Choroid plexus epithelial cell (primary cell): ENCODE measurements at regions not wholly inside any gene's neighbourhood (a gene's known extent, or its start where the extent isn't known, plus 50 kb on each side); places are given as distances from the start of the nearest gene placed in this dataset.

Source experiments
- DNase-seq: peaks from one replicate; pipeline ENCODE4 v3.0.0-alpha.2; 2010; ENCODE audit warnings: low read depth
- H3K4me3 ChIP-seq: 2 replicates; pipeline ENCODE4 v1.5.1; 2011; ENCODE audit warnings: low read depth, mild to moderate bottlenecking, control low read depth, low read length, moderate library complexity
- TF ChIP-seq, protein P1 (sequence below): conservative IDR thresholded peaks from 2 replicates; pipeline ENCODE4 v1.5.1; 2011; ENCODE audit warnings: low read depth, mild to moderate bottlenecking, control low read depth, inconsistent platforms, low read length, moderate library complexity

GRCh38 chr4:148515248-148515647, 73.0 kb upstream of the NR3C2 start:
- TF ChIP-seq, protein P1, sequence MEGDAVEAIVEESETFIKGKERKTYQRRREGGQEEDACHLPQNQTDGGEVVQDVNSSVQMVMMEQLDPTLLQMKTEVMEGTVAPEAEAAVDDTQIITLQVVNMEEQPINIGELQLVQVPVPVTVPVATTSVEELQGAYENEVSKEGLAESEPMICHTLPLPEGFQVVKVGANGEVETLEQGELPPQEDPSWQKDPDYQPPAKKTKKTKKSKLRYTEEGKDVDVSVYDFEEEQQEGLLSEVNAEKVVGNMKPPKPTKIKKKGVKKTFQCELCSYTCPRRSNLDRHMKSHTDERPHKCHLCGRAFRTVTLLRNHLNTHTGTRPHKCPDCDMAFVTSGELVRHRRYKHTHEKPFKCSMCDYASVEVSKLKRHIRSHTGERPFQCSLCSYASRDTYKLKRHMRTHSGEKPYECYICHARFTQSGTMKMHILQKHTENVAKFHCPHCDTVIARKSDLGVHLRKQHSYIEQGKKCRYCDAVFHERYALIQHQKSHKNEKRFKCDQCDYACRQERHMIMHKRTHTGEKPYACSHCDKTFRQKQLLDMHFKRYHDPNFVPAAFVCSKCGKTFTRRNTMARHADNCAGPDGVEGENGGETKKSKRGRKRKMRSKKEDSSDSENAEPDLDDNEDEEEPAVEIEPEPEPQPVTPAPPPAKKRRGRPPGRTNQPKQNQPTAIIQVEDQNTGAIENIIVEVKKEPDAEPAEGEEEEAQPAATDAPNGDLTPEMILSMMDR = no peak
- H3K4me3 ChIP-seq = no peak overlapping the region
- peak; percentile 52 for DNase-seq

DNA sequence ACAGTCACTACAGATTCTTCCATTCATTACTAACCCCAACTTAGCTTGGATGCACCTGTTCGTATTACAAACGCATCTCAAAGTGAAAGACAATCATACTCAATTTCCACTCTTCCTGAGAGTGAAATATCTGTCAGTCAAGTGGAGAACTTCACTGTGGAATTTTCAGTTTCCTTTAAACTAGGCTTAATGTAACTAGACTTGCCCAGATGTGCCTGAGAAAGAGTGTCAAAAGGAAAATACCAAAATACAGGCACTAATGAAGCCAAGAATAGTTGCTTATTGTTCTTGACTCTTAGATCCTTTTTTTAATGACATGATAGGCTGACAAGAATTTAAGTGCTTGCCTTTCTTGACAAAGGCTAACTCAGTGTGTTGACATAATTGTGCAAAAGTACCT, 72.4 kb upstream of the NR3C2 start:
- TF ChIP-seq, protein P1 = no peak
- DNase-seq = no peak
- H3K4me3 ChIP-seq = no peak overlapping the region

GRCh38 chr4:148514041-148514440, 71.8 kb upstream of the NR3C2 start:
- TF ChIP-seq, protein P1 = no peak
- H3K4me3 ChIP-seq = no peak overlapping the region
- no peak for DNase-seq

- H3K4me3 ChIP-seq = no peak overlapping the region
- DNase-seq = no peak
- TF ChIP-seq, protein P1 = no peak
Measured at GRCh38 chr4:148510211-148510610, 68.0 kb upstream of the NR3C2 start.

GRCh38 chr4:148503681-148504080, 61.5 kb upstream of the NR3C2 start:
- no peak overlapping the region for H3K4me3 ChIP-seq
- no peak for DNase-seq

GRCh38 chr4:148497258-148497657, 55.0 kb upstream of the NR3C2 start:
- TF ChIP-seq, protein P1 = no peak
- H3K4me3 ChIP-seq = no peak overlapping the region
- no peak for DNase-seq

More at GRCh38 chr4:148503681-148504080, 61.5 kb upstream of the NR3C2 start:
- TF ChIP-seq, protein P1 = no peak

- DNase-seq = no peak
Measured at GRCh38 chr4:148495463-148495862, 53.2 kb upstream of the NR3C2 start.

More at GRCh38 chr4:148495463-148495862, 53.2 kb upstream of the NR3C2 start:
- H3K4me3 ChIP-seq = no peak overlapping the region
- TF ChIP-seq, protein P1 = no peak
